ENCODE measurements at regions not wholly inside any gene's neighbourhood (a gene's known extent, or its start where the extent isn't known, plus 50 kb on each side); places are given as distances from the start of the nearest gene placed in this dataset.

GRCh38 chr1:164308101-164308500, 250.9 kb upstream of the PBX1 start:
- Histone ChIP-seq H3K9me3 (ENCODE audit: low read depth, low read length) (no peaks in the 10 kb centered on the region), H3K27ac (ENCODE audit: low read depth, low read length) (no peak overlapping the region), H3K36me3 (ENCODE audit: insufficient read depth, low read length) (no peaks in the 10 kb centered on the region), H4K20me1 (ENCODE audit: insufficient read depth, low read length) (no peaks in the 10 kb centered on the region), H3K4me2 (ENCODE audit: insufficient read depth, low read length) (no peak overlapping the region), H3K27me3 (ENCODE audit: insufficient read depth, low read length) (no peaks in the 10 kb centered on the region), H3K79me2 (ENCODE audit: insufficient read depth, low read length) (no peaks in the 10 kb centered on the region), H3K4me3 (ENCODE audit: insufficient read depth, low read length) (no peak overlapping the region), H2AFZ (ENCODE audit: low read length) (no peak overlapping the region), H3K4me1 (ENCODE audit: insufficient read depth, low read length) (no peaks in the 10 kb centered on the region)
- TF ChIP-seq, protein P1, sequence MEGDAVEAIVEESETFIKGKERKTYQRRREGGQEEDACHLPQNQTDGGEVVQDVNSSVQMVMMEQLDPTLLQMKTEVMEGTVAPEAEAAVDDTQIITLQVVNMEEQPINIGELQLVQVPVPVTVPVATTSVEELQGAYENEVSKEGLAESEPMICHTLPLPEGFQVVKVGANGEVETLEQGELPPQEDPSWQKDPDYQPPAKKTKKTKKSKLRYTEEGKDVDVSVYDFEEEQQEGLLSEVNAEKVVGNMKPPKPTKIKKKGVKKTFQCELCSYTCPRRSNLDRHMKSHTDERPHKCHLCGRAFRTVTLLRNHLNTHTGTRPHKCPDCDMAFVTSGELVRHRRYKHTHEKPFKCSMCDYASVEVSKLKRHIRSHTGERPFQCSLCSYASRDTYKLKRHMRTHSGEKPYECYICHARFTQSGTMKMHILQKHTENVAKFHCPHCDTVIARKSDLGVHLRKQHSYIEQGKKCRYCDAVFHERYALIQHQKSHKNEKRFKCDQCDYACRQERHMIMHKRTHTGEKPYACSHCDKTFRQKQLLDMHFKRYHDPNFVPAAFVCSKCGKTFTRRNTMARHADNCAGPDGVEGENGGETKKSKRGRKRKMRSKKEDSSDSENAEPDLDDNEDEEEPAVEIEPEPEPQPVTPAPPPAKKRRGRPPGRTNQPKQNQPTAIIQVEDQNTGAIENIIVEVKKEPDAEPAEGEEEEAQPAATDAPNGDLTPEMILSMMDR (IDR thresholded peaks at IDR 0.05; ENCODE audit: extremely low read depth, low read depth, low read length): no peak
- no peak for DNase-seq (ENCODE audit: insufficient read length, low spot score, missing footprints)

- Histone ChIP-seq H3K4me2 (ENCODE audit: insufficient read depth, low read length) (no peak overlapping the region), H3K79me2 (ENCODE audit: insufficient read depth, low read length) (no peaks in the 10 kb centered on the region), H3K27me3 (ENCODE audit: insufficient read depth, low read length) (no peaks in the 10 kb centered on the region), H3K36me3 (ENCODE audit: insufficient read depth, low read length) (no peaks in the 10 kb centered on the region), H2AFZ (ENCODE audit: low read length) (no peak overlapping the region), H3K9me3 (ENCODE audit: low read depth, low read length) (no peaks in the 10 kb centered on the region), H3K4me3 (ENCODE audit: insufficient read depth, low read length) (no peak overlapping the region), H3K27ac (ENCODE audit: low read depth, low read length) (no peak overlapping the region), H3K4me1 (ENCODE audit: insufficient read depth, low read length) (no peaks in the 10 kb centered on the region), H4K20me1 (ENCODE audit: insufficient read depth, low read length) (no peaks in the 10 kb centered on the region)
- TF ChIP-seq, protein P1 (IDR thresholded peaks at IDR 0.05; ENCODE audit: extremely low read depth, low read depth, low read length): no peak
- no peak for DNase-seq (ENCODE audit: insufficient read length, low spot score, missing footprints)
Observed at GRCh38 chr1:164310166-164310565, 248.8 kb upstream of the PBX1 start.

DNA sequence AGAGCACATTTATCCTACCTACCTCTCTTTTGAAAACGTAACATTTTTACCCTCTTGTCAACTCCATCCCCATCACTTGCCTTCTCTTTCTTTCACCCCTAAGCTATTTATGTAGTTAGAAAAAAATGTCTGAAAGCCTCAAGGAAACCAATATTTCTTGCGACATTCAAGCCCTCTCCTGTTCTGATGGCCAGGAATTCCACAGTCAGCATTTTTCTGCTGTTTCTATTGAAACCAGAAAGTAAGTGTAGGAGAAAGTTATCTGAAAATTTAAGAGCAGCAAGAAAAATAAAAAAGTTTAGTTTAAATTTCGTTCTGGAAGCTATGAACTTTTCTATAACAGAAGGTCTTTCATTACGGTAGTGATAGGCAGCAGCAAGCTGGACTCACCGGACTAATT, 247.6 kb upstream of the PBX1 start:
- no peak overlapping the region for H3K4me3 ChIP-seq (ENCODE audit: insufficient read depth, low read length)
- no peak overlapping the region for H3K4me2 ChIP-seq (ENCODE audit: insufficient read depth, low read length)
- no peaks in the 10 kb centered on the region for H3K4me1 ChIP-seq (ENCODE audit: insufficient read depth, low read length)
- no peaks in the 10 kb centered on the region for H3K36me3 ChIP-seq (ENCODE audit: insufficient read depth, low read length)
- H3K9me3 ChIP-seq (ENCODE audit: low read depth, low read length): no peaks in the 10 kb centered on the region
- no peaks in the 10 kb centered on the region for H4K20me1 ChIP-seq (ENCODE audit: insufficient read depth, low read length)
- H2AFZ ChIP-seq (ENCODE audit: low read length): no peak overlapping the region
- DNase-seq (ENCODE audit: insufficient read length, low spot score, missing footprints): no peak
- H3K27me3 ChIP-seq (ENCODE audit: insufficient read depth, low read length): no peaks in the 10 kb centered on the region
- H3K79me2 ChIP-seq (ENCODE audit: insufficient read depth, low read length): no peaks in the 10 kb centered on the region
- TF ChIP-seq, protein P1 (IDR thresholded peaks at IDR 0.05; ENCODE audit: extremely low read depth, low read depth, low read length): no peak
- no peak overlapping the region for H3K27ac ChIP-seq (ENCODE audit: low read depth, low read length)

- peak overlapping the region; percentile 43 for H3K4me2 ChIP-seq (ENCODE audit: insufficient read depth, low read length)
- no peaks in the 10 kb centered on the region for H4K20me1 ChIP-seq (ENCODE audit: insufficient read depth, low read length)
- no peak overlapping the region for H3K4me3 ChIP-seq (ENCODE audit: insufficient read depth, low read length)
- H2AFZ ChIP-seq (ENCODE audit: low read length): peak overlapping the region; percentile 15
- TF ChIP-seq, protein P1 (IDR thresholded peaks at IDR 0.05; ENCODE audit: extremely low read depth, low read depth, low read length): no peak
- H3K4me1 ChIP-seq (ENCODE audit: insufficient read depth, low read length): no peaks in the 10 kb centered on the region
- no peaks in the 10 kb centered on the region for H3K79me2 ChIP-seq (ENCODE audit: insufficient read depth, low read length)
- no peaks in the 10 kb centered on the region for H3K27me3 ChIP-seq (ENCODE audit: insufficient read depth, low read length)
- DNase-seq (ENCODE audit: insufficient read length, low spot score, missing footprints): no peak
- H3K27ac ChIP-seq (ENCODE audit: low read depth, low read length): no peak overlapping the region
- no peaks in the 10 kb centered on the region for H3K9me3 ChIP-seq (ENCODE audit: low read depth, low read length)
- H3K36me3 ChIP-seq (ENCODE audit: insufficient read depth, low read length): no peaks in the 10 kb centered on the region
Observed at GRCh38 chr1:164320790-164321731, 237.9 kb upstream of the PBX1 start.
